Upper lobe of left lung (tissue), 6 donors: ENCODE measurements at regions not wholly inside any gene's neighbourhood (a gene's known extent, or its start where the extent isn't known, plus 50 kb on each side); places are given as distances from the start of the nearest gene placed in this dataset.

ENCODE experiments used
- ATAC-seq, 2 donors: fragments of 200-7000 bp; cut with Tn5 transposase; one replicate each; pipeline ENCODE4 v1.9.1; 2022; ENCODE audit warnings: mild to moderate bottlenecking in 2 of 2, moderate library complexity in 2 of 2; ENCODE audit not compliant: low FRiP score in 2 of 2
- DNase-seq, 2 donors: peaks; one replicate each; pipeline ENCODE4 v3.0.0-alpha.2; 2019 to 2020
- H3K27ac ChIP-seq, 4 donors: fragments of 200-600 bp; sonication (generic); one replicate each; pipeline ENCODE4 v1.5.1; 2016 to 2019
- H3K27me3 ChIP-seq, 4 donors: fragments of 200-600 bp; sonication (generic); one replicate each; pipeline ENCODE4 v1.5.1; 2017 to 2019
- H3K36me3 ChIP-seq, 4 donors: fragments of 200-600 bp; sonication (generic); one replicate each; pipeline ENCODE4 v1.5.1; 2016 to 2019
- H3K4me1 ChIP-seq, 4 donors: fragments of 200-600 bp; sonication (generic); one replicate each; pipeline ENCODE4 v1.5.1; 2018 to 2019
- H3K4me3 ChIP-seq, 4 donors: fragments of 200-600 bp; sonication (generic); one replicate each; pipeline ENCODE4 v1.5.1; 2017 to 2019; ENCODE audit warnings: mild to moderate bottlenecking in 2 of 4, moderate library complexity in 1 of 4
- H3K9me3 ChIP-seq, 4 donors: fragments of 200-600 bp; sonication (generic); one replicate each; pipeline ENCODE4 v1.5.1; 2018 to 2019
- EP300 ChIP-seq, 4 donors: sonication (generic); formaldehyde crosslinking; IDR thresholded peaks; one replicate each; pipeline ENCODE4 v1.5.1; 2017; ENCODE audit warnings: antibody characterized with exemption in 4 of 4, control low read depth in 2 of 4
- POLR2A ChIP-seq, 4 donors: fragments of 450-650 bp; IDR thresholded peaks; one replicate each; pipeline ENCODE4 v1.5.1; 2016 to 2017; ENCODE audit warnings: antibody characterized with exemption in 4 of 4, mild to moderate bottlenecking in 2 of 4
- POLR2AphosphoS5 ChIP-seq, 2 donors: sonication (generic); formaldehyde crosslinking; IDR thresholded peaks; one replicate each; pipeline ENCODE4 v1.5.1; 2017; ENCODE audit warnings: antibody characterized with exemption in 2 of 2
- WGBS, 2 donors: methylation state at CpG; one replicate each; pipeline ENCODE4 v1.1.5; 2017 to 2018; 5-methylcytosine and 5-hydroxymethylcytosine counted together
- TF ChIP-seq, protein P1 (sequence below), 6 experiments: fragments of 450-650 bp in 4 of 6; fragments of 200-600 bp in 2 of 6; sonication (generic) in 2 of 6; IDR thresholded peaks; one replicate each; pipeline ENCODE4 v1.5.1; 2016 to 2019; ENCODE audit warnings: antibody characterized with exemption in 6 of 6
- donor health status: DM: no; HTN: no; CAD: no; lungs with moderate emphysema.
- donor health status: DM: no; HTN: yes; CAD: no; lungs with severe emphysema.

DNA sequence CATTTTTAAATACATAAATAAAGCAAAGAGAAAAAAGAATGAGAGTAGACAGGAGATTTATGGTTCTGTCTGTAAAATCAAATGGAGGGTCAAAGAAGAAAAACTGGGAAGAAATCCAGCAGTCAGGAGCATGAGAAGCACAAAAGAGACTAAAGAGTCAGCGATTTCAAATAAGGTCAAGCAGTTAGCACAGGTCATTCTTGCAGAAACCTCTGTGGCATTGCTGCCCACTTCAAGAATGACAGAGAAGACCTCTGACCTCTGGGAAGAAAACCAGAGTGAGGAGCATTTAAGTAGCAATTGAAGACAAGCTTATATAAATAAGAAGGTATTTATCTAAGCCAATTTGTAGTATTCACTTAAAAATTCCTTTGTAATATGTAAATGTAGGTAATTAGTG lies 172.0 kb upstream of the SPOPL start:
- WGBS, 2 donors: 26 to 43% methylated on average over 1 of the region's 1 CpG
- ATAC-seq: no peak

GRCh38 chr2:138333121-138333520 lies 168.4 kb upstream of the SPOPL start:
- no peak for ATAC-seq
- H3K27ac ChIP-seq: no peak overlapping the region
- no peak overlapping the region for H3K4me3 ChIP-seq
- H3K27me3 ChIP-seq: no peaks in the 10 kb centered on the region
- no peak for TF ChIP-seq POLR2AphosphoS5 (IDR thresholded peaks at IDR 0.05)
- no peak for TF ChIP-seq POLR2A (IDR thresholded peaks at IDR 0.05)
- no peaks in the 10 kb centered on the region for H3K4me1 ChIP-seq
- H3K9me3 ChIP-seq: no peaks in the 10 kb centered on the region
- no peak for DNase-seq
- H3K36me3 ChIP-seq: no peaks in the 10 kb centered on the region

More for the DNA sequence above, 172.0 kb upstream of the SPOPL start:
- H3K36me3 ChIP-seq: no peaks in the 10 kb centered on the region
- no peaks in the 10 kb centered on the region for H3K27me3 ChIP-seq
- H3K27ac ChIP-seq: no peak overlapping the region
- H3K4me3 ChIP-seq: no peak overlapping the region
- H3K4me1 ChIP-seq: no peaks in the 10 kb centered on the region
- TF ChIP-seq POLR2A (IDR thresholded peaks at IDR 0.05) (no peak), POLR2AphosphoS5 (IDR thresholded peaks at IDR 0.05) (no peak), EP300 (IDR thresholded peaks at IDR 0.05) (no peak)
- TF ChIP-seq, protein P1, sequence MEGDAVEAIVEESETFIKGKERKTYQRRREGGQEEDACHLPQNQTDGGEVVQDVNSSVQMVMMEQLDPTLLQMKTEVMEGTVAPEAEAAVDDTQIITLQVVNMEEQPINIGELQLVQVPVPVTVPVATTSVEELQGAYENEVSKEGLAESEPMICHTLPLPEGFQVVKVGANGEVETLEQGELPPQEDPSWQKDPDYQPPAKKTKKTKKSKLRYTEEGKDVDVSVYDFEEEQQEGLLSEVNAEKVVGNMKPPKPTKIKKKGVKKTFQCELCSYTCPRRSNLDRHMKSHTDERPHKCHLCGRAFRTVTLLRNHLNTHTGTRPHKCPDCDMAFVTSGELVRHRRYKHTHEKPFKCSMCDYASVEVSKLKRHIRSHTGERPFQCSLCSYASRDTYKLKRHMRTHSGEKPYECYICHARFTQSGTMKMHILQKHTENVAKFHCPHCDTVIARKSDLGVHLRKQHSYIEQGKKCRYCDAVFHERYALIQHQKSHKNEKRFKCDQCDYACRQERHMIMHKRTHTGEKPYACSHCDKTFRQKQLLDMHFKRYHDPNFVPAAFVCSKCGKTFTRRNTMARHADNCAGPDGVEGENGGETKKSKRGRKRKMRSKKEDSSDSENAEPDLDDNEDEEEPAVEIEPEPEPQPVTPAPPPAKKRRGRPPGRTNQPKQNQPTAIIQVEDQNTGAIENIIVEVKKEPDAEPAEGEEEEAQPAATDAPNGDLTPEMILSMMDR (IDR thresholded peaks at IDR 0.05): no peak
- DNase-seq: no peak
- H3K9me3 ChIP-seq: no peaks in the 10 kb centered on the region

DNA sequence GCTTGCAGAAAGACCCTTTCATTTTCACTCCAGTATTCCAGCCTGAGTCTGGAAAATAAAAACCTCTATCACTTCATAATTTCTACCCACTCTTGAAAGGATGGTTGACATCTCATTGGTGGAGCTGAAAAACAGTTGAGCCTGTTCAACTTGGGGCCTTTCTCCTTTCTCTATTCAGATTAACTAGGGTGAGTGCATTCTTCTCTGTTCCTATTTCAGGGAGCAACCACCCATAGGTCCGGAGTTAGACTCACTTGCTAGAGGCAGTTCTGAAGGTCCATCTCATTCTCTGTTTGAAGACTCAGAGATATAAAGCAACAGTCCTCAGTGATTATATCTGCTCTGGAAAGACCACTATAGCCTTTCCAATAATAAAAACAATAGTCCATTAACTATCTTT lies 167.9 kb upstream of the SPOPL start:
- ATAC-seq (no peak), DNase-seq (no peak)
- 89 to 90% methylated on average over 1 of the region's 1 CpG for WGBS, 2 donors
- no peak overlapping the region for H3K4me3 ChIP-seq
- no peak for TF ChIP-seq EP300 (IDR thresholded peaks at IDR 0.05)
- no peaks in the 10 kb centered on the region for H3K27me3 ChIP-seq
- H3K36me3 ChIP-seq: no peaks in the 10 kb centered on the region
- H3K9me3 ChIP-seq: no peaks in the 10 kb centered on the region
- no peak overlapping the region for H3K27ac ChIP-seq
- H3K4me1 ChIP-seq: no peaks in the 10 kb centered on the region

GRCh38 chr2:138334323-138334722 lies 167.2 kb upstream of the SPOPL start:
- Histone ChIP-seq H3K27me3 (no peaks in the 10 kb centered on the region), H3K9me3 (no peaks in the 10 kb centered on the region), H3K4me3 (no peak overlapping the region), H3K27ac (no peak overlapping the region), H3K36me3 (no peaks in the 10 kb centered on the region), H3K4me1 (no peaks in the 10 kb centered on the region)
- DNase-seq (no peak), ATAC-seq (no peak)
- 49 to 63% methylated on average over 3 of the region's 3 CpGs for WGBS, 2 donors
- TF ChIP-seq POLR2AphosphoS5 (IDR thresholded peaks at IDR 0.05): no peak
- TF ChIP-seq POLR2A (IDR thresholded peaks at IDR 0.05): no peak
- TF ChIP-seq EP300 (IDR thresholded peaks at IDR 0.05): no peak
- TF ChIP-seq, protein P1 (IDR thresholded peaks at IDR 0.05): no peak

GRCh38 chr2:138335036-138335435 lies 166.5 kb upstream of the SPOPL start:
- Histone ChIP-seq H3K27me3 (no peaks in the 10 kb centered on the region), H3K9me3 (no peaks in the 10 kb centered on the region), H3K27ac (no peak overlapping the region), H3K36me3 (no peaks in the 10 kb centered on the region), H3K4me3 (no peak overlapping the region), H3K4me1 (no peaks in the 10 kb centered on the region)
- DNase-seq (no peak), ATAC-seq (no peak)
- TF ChIP-seq POLR2AphosphoS5 (IDR thresholded peaks at IDR 0.05) (no peak), POLR2A (IDR thresholded peaks at IDR 0.05) (no peak), EP300 (IDR thresholded peaks at IDR 0.05) (no peak)
- TF ChIP-seq, protein P1 (IDR thresholded peaks at IDR 0.05): no peak

DNA sequence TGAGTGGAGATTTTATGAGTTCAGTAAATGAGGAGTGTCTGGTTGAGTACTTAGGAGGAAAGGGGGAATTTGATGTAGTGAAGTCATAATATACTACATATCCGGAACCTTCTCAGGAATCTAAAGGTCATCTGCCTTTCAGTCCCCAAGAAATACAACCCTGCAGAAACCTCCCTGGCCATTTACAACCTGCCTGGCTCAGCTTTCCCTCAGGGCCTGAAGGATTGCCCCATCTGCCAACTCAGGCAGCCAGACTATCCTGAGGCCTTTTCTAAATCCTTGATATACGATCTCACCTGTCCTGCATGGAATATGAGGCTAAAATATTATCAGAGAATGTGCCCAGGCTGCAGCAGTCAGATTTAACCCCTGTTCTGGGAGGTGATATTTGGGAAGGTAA lies 165.4 kb upstream of the SPOPL start:
- 90 to 96% methylated on average over 2 of the region's 2 CpGs for WGBS, 2 donors
- no peak overlapping the region for H3K4me3 ChIP-seq
- no peaks in the 10 kb centered on the region for H3K27me3 ChIP-seq
- H3K27ac ChIP-seq: no peak overlapping the region
- H3K36me3 ChIP-seq: no peaks in the 10 kb centered on the region
- TF ChIP-seq POLR2AphosphoS5 (IDR thresholded peaks at IDR 0.05) (no peak), EP300 (IDR thresholded peaks at IDR 0.05) (no peak), POLR2A (IDR thresholded peaks at IDR 0.05) (no peak)
- TF ChIP-seq, protein P1 (IDR thresholded peaks at IDR 0.05): no peak
- DNase-seq (no peak), ATAC-seq (no peak)
- H3K4me1 ChIP-seq: no peaks in the 10 kb centered on the region
- H3K9me3 ChIP-seq: no peaks in the 10 kb centered on the region
